ENCODE measurements at regions not wholly inside any gene's neighbourhood (a gene's known extent, or its start where the extent isn't known, plus 50 kb on each side); places are given as distances from the start of the nearest gene placed in this dataset.

DNA sequence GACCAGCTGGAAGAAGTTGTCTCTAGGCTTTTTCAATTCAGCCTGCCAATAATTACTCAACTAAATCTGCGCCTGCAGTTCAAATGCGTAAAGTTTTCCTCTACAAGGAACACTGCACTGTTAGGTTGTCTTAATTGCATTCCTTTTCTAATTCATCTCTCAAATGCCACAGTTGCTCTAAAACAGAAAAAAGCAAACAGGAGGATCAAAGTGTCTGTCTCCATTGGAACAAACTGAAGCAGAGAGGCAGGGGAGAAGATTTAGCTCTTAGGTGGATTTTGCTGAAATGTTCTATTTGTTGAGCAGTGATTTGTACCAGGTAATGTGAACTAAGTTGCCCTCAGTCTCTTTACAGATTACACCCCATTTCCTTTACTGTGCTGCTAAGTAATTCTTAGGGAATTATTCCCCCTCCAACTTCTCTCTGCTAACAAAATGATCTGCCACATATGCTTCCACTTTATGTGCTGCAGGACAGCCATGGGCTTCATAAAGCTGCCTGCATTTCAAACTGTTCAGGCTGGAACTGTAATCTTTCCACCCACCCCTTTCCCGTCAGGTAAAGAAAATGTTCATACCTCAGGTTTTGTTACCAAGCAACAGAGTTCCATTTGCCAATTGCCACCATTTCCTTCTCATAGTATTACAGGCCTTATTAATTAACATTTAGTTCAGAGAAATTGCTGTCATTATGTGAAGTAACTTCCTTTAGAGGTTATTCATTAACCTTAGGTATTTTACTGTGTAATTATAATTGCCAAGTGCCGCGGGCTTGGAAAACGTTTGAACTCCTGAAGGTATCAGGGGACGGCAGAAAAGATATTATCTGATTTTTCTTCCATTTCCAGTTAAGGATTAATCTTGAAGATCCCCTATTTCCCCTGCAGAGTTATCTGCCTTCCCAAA, 149.3 kb downstream of the SPRY1 start:
- DNase-seq, result peak; percentile 32

DNA sequence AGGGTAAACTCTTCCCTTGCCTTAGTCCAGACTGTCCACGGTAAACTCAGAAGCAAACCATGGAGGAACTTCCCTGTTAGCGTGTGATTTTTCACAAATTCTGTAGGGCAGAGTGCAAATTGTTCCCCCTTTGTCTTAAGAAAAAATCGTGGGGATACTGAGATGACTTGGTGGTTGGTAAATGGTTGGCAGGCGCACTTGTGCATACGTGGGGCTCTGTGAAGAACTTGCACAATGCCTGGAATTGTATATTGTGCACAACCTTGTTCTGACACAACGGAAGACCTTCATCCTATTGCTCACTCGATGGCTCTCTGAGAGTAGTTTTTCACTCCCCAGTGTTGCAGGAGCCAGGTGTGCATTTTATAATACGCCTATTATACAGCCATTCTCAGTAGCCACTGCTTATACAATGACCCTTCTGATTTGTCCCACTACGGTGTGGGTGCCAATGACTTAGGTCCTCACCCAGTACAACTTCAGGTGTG, 150.0 kb downstream of the SPRY1 start:
- peak; percentile 23 for DNase-seq

DNA sequence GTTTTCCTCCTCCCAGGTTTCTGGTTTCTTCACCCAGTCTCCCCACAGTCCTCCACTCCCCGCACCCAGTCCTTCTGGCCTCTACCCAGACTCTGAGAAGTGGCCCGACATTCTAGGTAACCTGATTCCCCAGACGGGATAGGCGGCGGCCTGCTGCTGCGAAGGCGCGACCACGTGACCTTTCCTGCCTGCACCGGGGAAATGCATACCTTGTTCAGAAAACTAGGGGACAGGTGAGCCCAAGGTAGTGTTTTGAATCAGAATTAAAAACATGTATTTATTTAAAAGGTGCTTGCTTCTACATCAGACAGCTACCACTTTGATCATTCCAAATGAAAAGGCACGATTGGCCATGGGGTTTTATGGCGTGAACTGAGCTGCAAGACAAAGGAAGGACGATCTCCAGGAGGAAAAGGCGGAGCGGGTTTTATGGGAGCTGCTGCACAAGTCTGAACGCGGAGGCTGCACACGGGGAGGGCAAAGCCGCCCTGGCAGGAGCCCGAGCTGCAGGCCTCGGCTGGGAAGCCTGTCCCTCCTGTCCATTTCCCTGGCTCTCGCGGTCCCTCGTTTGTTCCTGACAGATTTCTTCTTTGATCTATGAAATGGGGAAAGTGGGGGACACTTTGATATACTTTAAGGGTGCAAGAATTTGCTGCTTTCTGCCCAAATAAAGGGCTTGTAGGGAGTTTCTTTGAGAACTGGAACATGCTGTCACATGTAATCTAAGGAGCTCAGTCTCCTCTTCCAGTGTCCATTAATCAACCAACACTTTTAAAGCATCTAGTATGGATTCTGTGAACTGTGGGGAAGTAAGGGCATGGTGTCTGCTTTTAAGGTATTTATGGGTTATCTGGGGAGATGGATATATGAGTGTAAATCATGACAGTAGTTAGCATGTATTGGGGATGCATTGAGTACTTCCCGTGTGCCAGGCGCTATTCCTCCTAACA, 150.9 kb downstream of the SPRY1 start:
- DNase-seq, result peak; percentile 64

DNA sequence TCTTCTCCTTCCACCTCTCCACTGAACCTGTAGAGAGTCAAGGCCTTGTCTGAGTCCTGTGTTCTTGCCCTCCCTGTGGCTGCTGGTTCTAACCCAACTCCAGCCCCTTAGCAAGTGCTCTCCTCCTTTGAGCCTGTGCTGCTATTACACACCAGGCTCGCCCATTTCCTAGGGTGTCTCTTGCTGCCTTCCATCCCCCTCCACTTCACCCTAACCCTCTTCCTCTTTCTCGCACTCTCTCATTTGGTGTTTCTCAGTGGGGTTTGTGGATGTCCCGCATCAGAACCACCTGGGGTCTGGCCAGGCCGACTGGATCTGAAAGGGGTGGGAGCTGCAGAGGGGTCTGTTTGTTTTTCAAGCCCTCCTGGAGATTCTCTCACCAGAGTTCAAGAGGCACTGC, 156.7 kb downstream of the SPRY1 start:
- no peak for DNase-seq

DNA sequence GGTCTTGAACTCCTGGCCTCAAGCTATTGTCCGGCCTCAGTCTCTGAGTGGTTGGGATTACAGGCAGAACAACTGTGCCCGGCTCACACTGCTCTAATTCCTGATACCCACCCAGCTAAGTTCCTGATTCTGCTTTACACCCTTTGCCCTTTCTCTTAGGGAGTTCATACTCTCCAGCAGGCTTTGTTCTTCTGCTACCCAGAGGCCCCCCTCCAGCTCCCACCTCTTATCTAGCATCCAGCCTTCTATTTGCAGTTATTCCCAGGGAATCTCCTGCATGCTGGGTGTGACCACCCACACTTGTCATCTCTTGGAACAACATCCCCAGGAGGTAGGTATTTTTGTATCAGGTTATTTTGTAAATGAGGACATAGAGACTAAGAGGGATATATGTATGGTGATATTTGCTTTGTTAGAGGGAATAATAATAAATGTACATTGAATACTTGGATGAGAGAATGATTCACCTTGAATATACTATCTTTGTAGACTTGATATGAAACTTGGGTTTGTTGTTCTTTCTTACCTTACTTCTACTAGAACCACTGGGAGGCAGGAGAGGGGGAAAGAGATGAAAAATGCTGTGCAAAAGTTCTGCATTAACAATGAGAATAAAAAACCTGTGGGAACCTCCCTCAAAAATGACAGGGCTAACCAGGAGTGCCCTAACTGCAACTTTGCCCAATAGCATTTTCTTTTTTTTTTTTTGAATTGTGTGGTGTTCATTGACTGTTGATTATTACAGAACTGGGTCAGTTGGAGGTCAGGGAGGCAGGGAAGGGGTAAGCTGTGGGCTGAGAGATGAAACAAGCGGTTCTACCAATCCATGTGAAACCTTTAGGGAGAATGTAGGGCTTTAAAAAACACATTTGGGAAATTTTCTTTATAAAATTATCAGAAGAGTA, 157.4 kb downstream of the SPRY1 start:
- peak; percentile 53 for DNase-seq

DNA sequence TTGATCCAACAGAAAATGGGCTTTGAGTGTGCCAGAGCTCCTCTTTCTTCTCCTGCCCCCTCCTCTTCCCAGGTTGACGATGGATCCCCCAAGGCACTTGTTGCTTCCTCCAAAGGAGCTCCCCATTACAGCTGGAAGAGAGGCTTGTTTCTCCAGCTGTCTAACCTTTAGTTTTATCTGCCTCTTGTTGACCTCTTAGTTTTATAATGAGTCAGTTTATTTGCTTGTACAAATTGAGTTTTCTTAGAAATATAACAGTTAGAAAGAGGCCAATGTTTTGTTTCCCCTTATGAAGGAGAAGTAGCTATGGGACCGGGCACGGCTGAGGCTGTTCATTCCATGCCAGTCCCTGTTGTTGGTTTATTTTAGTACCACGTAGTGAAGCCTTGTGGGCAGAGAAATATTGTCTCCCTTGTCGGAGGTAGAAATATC, 158.2 kb downstream of the SPRY1 start:
- DNase-seq, result peak; percentile 56

DNA sequence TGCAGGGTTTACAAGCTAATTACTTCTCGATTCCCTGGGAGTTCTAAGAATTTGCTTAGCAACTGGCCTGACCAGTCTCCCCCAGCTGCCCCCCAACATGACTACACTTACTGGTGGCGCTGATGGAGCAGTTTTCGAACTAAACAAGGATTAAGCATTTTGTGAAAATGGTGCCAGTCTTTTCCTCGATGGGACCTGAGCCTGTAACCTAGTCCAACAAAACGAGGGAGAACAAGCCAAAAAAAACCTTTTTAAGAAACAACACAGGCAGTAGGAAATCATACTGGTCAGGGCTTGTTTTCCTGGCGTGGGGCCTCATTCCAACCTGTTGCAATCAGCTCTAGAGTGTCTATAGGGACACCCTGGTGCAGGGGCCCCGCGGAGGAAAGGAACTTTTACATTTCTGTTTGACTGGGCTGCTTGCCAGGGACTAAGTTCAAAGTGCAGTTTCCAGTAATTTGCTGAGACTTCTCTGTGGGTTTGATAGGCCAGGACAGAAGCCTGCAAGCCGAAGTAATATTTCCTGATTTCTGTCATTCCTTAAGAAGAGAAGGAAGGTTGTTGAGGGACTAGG, 158.7 kb downstream of the SPRY1 start:
- peak; percentile 89 for DNase-seq

DNA sequence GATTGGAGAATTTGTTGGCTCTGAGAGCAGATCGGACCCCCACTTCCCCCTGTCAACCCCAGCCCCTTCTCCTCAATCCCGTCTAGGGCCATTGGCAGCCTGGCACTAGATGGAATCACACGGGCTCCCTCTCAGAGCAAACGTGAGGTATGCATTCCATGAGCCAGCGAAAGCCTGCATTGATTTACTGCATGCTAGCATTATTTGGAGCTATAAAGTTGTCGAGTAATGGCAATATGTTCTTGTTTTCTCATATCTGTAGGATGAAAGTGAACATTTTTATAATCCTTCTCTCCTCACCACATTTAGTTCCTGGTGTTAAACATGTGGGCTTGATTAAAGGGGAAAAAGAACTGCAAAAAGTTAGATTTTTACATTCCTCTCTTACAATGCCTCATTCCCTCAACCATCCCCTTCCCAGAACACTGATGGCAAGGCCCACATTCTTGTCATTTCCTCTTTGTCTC, 159.2 kb downstream of the SPRY1 start:
- peak; percentile 59 for DNase-seq

DNA sequence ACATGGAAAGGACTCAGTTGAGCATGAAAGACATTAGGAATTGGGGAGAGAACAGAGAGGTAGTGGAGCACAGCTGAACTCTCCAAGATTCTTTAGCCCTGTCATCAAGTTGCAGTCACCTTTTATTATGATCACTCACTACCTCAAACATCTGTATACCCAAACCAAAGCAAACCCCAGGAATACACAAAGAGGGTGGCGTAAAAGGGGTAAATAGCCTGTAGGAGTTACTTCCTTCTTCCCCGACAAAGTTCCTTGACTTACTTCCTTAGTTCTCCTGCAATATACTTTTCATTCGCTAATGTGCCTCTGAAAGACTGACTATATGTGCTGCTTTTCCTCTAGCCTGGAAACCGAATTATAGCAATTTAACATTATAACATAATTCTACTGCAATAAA, 159.9 kb downstream of the SPRY1 start:
- no peak for DNase-seq

DNA sequence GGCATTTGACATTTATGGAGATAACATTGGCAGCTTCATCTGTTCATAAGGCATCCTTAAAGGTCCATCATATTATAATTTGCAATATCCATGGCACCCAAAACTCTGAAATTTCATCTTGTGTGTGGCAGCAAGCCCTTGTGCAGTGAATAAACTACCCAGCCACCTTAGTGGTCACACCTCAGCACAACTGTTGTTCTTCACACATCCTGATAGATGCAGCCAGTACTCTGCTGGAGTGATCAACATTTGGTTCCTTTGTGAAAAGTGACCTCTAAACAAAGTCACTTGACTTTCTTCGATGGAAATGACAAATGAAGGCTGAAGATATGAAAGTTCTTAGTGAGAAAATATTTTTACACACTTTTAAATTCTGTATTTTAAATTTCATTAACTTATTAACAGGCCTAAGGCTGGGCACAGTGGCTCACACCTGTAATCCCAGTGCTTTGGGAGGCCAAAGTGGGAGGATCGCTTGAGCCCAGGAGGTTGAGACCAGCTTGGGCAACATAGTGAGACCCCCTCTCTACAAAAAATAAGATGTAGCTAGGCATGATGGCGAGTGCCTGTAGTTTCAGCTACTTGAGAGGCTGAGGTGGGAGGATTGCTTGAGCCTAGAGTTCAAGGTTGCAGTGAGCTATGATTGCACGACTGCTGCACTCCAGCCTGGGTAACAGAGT, 161.4 kb downstream of the SPRY1 start:
- no peak for DNase-seq

DNA sequence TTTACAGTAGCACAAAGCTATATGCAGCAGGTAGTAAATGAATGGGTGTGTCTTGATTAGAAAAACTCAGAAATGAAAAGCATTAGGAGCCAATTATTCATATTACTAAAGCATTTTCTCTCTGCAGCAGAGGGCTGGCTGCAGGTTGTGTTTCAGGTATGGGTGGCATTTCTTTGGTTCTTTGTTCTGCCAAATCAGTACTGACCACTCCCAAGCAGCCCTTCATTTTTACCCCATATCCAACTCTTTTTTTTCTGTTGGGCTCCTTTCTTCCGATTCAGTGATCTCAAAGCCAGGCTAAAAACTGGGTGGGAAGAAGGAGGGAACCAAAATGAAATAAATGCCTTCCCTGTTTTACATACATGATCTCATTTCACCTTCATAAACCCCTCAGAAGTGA, 162.3 kb downstream of the SPRY1 start:
- no peak for DNase-seq

DNA sequence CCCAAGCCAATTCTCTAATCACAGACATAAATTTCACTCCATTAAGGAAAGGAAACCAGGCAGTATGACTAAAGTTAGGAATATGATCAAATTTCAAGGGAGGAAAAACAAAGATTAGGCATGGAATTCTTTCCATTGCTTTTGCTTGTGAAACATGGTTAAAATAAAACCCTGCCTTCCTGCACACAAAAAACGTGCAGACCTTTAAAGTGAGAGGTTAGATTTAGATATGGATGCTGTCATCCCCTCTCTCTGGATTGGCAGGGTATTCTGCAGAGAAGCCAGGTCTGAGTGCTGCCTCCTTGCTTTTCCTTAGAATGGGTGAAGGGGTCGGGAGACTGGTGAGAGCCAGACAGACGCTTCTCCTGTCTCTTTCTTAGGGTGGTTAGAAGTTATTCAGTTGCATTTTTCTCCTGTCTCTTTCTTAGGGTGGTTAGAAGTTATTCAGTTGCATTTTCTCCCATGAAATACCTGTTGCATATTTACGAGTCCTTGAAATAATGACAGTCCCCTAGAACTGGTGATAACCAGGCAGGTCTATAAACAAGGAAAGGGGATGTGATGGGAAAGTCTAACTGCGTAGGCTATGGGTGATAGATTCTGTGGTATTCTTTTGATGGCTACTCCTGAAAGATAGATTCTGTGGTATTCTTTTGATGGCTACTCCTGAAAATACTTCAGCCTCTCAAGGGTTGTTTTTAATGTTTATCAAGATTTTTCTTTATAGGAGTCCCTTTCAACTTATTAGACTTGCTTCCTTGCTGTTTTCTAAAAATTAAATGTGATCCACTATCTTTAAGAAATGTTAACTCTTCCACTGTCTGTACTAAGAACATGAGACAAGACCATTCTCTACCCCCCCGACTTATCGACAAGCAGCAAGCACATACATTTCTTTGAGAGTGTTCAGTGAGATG, 163.6 kb downstream of the SPRY1 start:
- peak; percentile 15 for DNase-seq

DNA sequence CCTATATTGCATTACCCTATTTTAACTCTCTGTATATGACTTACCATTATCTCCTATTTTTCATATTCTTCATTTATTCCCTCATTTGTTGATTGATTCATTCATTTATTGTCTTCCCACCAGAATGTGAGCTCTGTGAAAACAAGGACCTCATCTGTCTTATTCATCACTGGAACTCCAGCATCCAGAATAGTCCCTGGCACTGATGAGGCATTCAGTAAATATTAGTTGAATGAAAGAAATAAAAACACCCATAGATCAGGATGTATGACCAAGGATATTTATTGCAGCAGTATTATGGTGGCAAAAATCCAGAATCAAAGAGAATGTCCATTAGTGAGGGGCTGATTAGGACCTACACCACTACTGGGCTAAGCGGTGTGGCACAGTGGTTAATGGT, 164.9 kb downstream of the SPRY1 start:
- no peak for DNase-seq

DNA sequence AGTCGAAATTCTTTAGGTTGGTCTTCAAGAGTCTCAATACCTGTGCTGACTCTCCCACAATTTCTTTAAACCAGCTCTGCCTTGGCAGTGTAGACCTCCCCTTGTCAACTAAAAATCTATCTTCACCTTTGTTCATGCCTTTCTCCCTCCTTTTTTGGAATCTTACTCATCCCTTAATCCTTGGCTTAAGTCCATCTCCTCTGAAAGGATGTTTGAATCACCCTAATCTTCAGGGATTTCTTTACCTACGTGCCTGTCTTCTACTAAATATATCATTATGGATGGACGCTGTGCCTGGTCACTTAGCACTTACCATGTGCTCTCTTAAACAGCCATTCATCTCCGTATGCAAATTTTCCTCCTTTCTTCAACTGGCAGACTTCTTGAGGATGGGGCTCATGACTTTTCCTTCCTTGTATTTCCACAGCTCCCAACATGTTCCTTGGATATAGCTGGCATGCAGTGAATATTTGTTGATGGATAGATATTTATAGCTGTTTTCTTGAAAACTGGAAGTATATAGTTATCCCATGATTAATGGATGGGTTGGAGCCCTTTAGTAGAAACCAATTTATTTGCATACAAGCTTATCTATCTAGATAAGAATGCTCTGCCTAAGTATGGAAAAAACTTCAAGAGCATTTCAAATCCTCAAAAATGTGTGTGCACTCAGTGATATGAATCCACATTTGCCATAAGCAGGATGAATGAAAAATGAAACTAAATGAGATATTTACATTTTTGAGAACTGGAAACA, 166.6 kb downstream of the SPRY1 start:
- no peak for DNase-seq

DNA sequence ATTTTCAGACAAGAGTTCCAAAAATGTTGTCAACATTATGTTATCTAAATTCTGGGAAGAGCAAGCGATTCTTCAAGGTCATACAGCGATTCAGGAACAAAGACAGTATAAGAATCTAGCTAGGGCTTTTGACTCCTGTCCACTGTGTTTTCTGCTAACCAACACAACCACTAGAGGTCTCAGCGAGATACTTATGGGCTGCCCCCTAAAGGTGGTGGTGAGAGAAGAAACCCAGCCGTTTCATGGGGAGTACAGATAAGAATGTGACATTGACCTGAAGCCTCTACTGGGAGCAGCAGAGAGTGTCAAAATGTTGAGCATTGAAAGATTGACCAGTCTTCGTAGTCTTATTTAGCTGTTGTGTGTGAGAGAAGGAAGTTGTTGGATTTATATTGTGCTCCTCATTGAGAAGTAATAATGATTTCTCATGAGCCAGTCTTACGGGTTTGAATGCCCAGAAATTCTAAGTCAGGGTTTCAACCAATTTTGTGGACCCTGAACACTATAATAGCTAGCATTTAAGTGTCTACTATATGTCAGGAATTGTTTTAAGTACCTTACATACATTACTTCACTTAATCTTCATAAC, 168.3 kb downstream of the SPRY1 start:
- DNase-seq, result peak; percentile 40

DNA sequence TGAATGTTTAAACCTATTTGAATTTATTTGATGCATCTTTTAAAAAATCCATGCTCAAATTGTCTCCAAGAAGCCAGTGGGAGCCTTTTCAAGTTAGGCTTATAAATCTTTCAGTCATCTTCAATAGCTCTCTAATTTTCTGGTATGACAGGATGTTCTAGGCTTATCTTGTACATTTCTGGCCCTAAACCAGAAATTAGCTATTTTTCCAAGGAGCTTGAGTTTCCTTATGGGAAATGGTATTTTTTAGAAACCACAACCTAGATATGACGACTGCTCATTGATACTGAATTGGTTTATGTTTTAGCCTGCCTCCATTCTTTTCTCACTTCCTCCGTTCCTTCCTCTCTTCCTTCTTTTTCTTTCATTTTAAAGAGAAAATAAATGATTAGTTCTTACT, 172.3 kb downstream of the SPRY1 start:
- no peak for DNase-seq

DNA sequence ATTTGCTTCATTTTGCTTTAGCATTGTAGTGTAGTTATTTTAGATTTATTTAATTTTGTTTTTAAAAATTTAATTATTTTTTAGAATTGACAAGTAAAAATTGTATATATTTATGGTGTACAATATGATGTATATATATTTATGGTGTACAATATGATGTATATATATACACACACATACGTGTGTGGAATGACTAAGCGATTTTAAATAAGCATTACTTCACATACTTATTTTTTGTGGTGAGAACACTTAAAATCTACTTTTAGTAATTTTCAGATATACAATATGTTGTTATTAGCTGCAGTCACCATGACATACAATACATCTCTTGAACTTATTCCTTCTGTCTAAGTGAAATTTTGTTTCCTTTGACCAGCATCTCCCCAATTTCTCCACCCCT, 172.9 kb downstream of the SPRY1 start:
- DNase-seq, result no peak

DNA sequence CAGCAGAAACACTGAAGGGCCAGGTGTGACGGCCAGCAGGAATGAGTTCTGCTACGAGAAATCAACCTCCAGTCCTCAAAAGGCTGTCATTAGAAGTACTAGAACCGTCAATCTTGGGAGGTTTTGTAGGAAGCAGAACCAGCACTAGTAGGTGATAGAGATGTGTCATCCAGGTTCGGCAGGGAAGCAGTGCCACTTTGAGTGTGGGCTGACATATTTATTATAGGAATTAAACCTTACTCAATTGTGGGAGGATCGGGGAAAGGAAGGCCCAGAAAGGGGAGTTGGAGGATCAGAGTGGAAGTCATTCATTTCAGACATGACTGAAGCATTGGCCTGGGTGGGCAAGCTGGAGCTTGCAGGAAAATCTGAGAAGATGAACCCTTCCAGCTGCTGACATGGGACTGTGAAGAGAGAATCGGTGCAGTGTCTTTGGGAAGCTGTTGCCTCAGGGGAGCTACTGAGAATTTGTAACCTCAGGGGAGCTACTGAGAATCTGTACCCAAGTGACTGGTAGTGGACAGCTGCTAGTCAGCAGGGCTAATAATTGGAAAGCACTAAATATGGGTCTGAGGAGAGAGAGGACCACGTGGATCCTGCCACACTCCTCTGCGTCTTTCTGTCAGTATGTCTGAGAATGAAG, 177.4 kb downstream of the SPRY1 start:
- no peak for DNase-seq
